ENCODE measurements at regions not wholly inside any gene's neighbourhood (a gene's known extent, or its start where the extent isn't known, plus 50 kb on each side); places are given as distances from the start of the nearest gene placed in this dataset.

DNA sequence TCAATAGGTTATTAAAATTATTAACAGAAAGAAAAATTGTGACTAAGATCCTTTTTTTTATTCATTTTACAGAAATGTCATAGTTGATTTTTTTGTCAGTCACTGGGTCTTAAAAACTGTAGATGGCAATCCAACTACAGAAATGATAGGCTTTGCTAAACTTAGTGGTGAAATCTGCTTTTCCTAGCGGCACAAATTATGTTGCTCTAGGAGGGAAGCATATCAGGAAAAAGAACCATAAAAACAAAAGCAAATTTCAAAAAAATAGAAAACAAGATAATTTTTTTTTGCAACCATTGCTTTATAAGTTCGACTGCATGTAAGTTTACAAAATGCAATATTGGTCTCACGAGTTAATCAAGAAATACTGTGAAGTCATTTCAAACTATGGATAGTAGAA lies 443.5 kb upstream of the IGFBP7 start:
- no peak for DNase-seq

- no peak for DNase-seq
These were observed 440.0 kb upstream of the IGFBP7 start for GRCh38 chr4:57550198-57550597.

DNA sequence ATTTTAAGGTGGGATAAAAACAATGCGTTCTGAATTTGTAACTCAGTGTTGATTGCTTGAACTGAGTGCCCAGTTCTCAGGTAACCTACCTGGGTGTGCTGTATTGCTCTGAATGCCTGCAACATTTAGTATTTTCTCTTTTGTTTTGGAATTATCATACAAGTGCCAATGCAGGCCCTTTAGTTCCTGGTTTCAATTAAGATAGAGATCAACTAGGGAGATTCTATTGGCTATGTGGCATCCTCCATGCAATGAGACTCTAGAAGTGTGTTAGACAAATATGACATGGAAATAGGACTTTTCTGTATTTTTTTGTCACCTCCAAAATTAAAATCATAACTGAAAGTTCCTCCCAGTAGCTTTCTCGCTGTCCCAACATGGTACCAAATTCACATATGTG lies 438.7 kb upstream of the IGFBP7 start:
- no peak for DNase-seq

- DNase-seq: no peak
These were observed 434.8 kb upstream of the IGFBP7 start for GRCh38 chr4:57544811-57545654.

DNA sequence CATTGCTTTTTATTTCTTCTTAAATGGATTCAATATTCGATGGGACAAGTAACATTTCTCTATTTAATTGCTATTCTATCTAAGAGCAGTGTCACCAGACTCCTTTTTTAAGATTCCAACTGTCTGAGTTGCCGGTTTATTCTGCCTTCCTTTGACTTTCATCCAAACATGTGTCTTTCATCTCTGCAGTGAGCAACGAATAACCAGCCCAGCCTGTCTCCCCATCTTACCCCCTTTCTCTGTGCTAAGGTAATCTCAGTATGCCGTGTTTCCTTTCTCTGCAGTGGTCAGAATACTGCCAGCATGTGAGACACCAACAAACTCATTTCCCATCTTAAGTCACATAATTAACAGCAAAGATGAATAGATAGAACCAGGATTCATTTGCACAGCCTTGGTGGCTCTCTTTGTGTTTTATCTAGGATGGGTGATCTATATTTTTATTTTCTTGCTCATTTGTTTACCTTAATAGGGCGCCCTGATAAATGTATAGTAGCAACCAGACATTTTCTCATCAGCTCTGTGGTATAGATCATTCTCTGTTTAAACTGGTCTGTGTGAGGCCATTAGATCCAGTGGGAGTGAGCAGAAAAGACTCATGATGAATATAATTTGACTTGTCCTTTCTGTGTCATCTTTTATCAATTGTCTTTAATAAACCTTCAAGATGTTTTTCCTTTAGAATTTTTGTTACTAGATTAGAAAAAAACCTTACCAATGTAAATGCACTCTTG lies 394.8 kb upstream of the IGFBP7 start:
- no peak for DNase-seq

DNA sequence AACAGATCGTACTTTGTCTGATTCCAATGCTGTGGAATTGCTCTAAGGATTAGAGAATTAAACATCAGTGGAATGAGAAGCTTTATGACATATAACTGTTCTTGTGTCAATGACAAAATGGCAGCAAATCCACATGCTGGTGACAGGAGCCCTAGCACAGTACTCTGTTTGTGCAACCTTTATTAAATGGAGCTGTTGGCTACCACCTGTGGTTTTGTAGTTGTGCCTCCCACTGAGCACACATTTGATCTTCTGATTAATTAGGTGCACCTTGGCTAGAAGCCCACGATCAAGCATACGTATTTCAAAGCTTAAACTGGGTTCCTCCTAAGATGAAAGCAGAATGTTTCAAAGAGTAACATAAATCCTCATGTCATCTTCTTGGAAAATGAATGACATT lies 394.0 kb upstream of the IGFBP7 start:
- no peak for DNase-seq

GRCh38 chr4:57501720-57502119 lies 391.5 kb upstream of the IGFBP7 start:
- no peak for DNase-seq

GRCh38 chr4:57499786-57500185 lies 389.6 kb upstream of the IGFBP7 start:
- no peak for DNase-seq

DNA sequence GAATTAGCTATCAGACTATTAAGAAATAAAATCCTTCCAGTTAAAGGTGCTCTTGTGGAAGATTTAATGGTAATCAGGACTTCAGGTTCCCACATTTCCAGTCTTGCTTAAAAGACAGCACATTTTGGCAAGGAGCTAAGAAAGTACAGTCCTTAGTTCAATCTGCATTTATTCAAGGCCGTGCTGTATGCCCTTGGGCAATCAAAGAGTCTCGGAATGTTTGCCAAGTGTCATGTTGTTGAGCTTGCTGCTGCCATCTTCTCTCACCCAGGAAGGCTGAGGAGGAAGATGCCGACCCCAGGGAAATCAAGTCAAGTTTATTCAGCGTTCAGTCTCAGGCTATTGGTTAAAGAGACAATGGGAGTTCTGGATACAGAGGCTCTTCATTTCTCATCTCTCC lies 388.1 kb upstream of the IGFBP7 start:
- DNase-seq: no peak

GRCh38 chr4:57496697-57497471 lies 386.7 kb upstream of the IGFBP7 start:
- DNase-seq: no peak

GRCh38 chr4:57494821-57495220 lies 384.6 kb upstream of the IGFBP7 start:
- DNase-seq: no peak

DNA sequence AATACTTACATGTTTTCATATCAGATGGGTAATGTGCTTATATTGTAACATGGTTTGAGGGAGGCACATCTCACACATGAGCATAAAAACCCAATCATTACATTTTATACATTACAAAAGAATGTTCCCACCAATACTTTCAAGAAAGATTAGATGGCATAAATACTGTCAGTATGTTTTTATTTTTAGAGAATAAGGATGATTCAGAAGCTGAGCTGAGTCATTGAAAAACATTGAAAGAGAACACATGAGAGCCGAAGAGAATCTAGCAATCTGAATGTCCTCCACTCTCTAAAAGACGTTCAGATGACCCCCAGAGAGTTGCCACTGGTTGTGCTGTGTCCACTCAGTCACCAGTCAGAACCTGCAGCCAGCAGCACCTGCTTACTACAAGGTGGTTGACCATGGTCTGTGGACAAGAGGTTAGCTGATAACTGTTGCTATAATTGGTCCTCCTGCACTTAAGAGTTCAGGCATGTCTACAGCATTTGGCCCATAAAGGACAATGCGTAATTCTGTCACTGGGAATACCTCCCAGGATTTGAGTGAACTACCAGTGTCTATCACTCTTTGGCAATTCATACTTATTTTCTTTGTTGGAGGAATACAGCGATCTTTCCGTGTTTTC lies 382.2 kb upstream of the IGFBP7 start:
- no peak for DNase-seq

DNA sequence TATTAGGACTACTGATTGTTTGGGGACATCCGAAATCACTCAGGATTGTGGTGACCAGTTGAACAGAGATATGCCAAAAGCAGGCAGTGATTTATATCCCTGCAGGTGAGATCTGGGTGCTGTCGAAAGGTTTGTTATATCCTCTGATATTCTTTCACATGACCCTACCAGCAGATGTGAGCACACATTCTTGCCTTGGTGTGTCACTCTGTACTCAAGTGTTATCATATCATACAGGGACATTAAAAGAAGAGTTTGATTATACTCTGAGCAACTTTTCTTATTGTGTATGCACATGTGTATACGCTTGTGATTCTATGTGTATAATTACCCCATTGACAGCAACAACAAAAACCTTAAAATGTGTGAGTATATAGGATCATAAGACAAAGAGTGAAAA lies 381.2 kb upstream of the IGFBP7 start:
- DNase-seq: no peak

GRCh38 chr4:57490520-57491255 lies 380.5 kb upstream of the IGFBP7 start:
- DNase-seq: no peak

GRCh38 chr4:57488366-57489162 lies 378.4 kb upstream of the IGFBP7 start:
- no peak for DNase-seq

- DNase-seq: no peak
These were observed 365.2 kb upstream of the IGFBP7 start for GRCh38 chr4:57475424-57475823.

DNA sequence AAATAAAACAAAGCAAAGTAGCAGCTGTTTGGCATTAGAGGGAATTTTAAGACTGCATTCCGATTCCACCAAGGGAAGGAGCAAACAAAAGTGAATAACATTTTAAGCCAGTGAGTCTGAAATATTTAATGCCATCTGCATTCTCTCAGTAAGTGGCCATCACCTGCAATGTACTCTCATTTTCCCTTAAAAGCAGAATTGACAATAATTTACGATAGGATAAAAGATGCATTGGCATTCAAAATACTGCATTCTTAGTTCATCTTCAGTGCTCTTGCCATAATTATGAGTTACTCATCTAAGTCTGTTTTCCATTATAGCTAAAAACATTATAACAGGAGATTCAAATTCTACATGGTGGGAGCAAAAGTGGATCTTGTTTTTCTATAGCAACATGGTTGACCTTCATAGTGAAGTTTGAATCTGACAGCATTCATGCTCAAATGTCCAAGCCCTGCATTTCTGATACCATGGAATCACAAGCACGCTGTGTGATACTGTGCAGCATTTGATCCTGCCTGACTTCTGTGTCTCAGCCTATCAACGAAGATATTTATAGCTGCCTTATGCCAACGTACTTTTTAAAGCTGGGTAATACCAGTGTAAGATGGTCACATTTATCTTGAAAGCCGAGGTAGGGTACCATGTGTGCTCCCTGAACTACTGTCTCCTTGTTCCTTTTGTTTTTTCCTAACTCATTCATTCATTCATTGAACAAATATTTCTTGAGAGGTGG lies 355.3 kb upstream of the IGFBP7 start:
- DNase-seq: no peak

DNA sequence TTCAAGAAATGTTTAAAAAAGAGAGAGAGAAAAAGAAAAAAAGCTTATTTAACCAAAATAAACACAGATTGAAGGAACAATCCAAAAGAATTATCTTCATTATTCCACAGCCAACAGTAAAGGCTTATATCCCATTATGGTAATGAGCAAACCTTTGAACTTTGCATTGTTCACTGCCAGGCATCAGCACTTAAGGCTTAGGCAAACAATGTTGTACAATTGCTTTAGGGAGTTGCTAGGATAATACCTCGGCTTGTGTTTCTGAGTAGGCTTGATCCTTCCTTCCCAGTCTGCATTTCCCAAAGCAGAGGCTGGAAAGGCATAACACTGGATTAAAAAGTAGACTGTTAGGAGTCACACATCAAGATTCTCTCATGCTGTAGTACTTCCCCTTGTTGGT lies 352.7 kb upstream of the IGFBP7 start:
- DNase-seq: no peak

GRCh38 chr4:57460967-57461366 lies 350.8 kb upstream of the IGFBP7 start:
- no peak for DNase-seq

GRCh38 chr4:57448901-57449300 lies 338.7 kb upstream of the IGFBP7 start:
- DNase-seq: no peak

- no peak for DNase-seq
These were observed 338.3 kb upstream of the IGFBP7 start for GRCh38 chr4:57448452-57448851.
